Neural cell (in vitro differentiated cells): ENCODE measurements at regions not wholly inside any gene's neighbourhood (a gene's known extent, or its start where the extent isn't known, plus 50 kb on each side); places are given as distances from the start of the nearest gene placed in this dataset.

ENCODE experiments used
- CTCF ChIP-seq: fragments of 450-650 bp; IDR thresholded peaks from 2 replicates; pipeline ENCODE4 v1.5.1; 2014; ENCODE audit warnings: antibody characterized with exemption, mild to moderate bottlenecking, moderate library complexity; ENCODE audit not compliant: poor library complexity, severe bottlenecking
- EZH2 ChIP-seq: fragments of 200-600, 300-800 bp; shearing (Covaris generic), sonication (generic); IDR thresholded peaks from 2 replicates; pipeline ENCODE4 v1.6.1; 2014; ENCODE audit warnings: antibody characterized with exemption, low read length, borderline replicate concordance, mild to moderate bottlenecking; ENCODE audit not compliant: insufficient read depth, poor library complexity, severe bottlenecking
- RAD21 ChIP-seq: fragments of 450-650 bp; conservative IDR thresholded peaks from 2 replicates; pipeline ENCODE4 v1.6.1; 2014; ENCODE audit warnings: antibody characterized with exemption, mild to moderate bottlenecking, moderate library complexity

DNA sequence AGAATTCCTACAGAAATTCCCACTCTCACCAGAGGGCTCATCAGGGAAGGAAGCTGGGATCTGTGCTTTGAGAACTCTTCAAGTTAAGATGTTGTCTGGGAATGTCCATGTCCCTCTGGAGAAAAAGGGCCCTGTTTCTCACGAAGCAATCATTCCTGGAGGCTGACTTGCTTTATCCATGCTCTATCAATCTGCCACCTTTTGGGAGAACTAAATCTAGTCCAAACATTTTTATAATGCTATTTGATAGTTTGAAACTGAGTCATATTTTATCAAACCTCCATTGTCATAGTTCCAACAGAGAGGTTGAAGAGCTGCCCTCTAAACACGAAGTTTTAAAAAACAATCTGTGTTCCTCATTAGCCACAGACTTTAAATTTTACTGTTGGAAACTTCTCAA lies 219.2 kb downstream of the MTX2 start:
- TF ChIP-seq RAD21 = no peak
- TF ChIP-seq CTCF = no peak
- no peak for TF ChIP-seq EZH2
